ENCODE measurements at regions not wholly inside any gene's neighbourhood (a gene's known extent, or its start where the extent isn't known, plus 50 kb on each side); places are given as distances from the start of the nearest gene placed in this dataset.

GRCh38 chr11:127803755-127804154, 783.6 kb downstream of the ETS1 start:
- H3K9me3 Mint-ChIP-seq (ENCODE audit: unreplicated experiment): no peaks in the 10 kb centered on the region
- no peak for DNase-seq (ENCODE audit: extremely low spot score, unreplicated experiment)
- no peak overlapping the region for H3K27ac Mint-ChIP-seq (ENCODE audit: unreplicated experiment)
- H3K27me3 Mint-ChIP-seq (ENCODE audit: unreplicated experiment): peaks cover 11% of the 10 kb centered on the region
- no peak for TF ChIP-seq CTCF (IDR thresholded peaks at IDR 0.05)
- no peaks in the 10 kb centered on the region for H3K36me3 Mint-ChIP-seq (ENCODE audit: unreplicated experiment)
- no peaks in the 10 kb centered on the region for H3K4me1 Mint-ChIP-seq (ENCODE audit: unreplicated experiment)
- H3K4me3 Mint-ChIP-seq (ENCODE audit: unreplicated experiment): no peak overlapping the region

GRCh38 chr11:127800989-127801688, 786.2 kb downstream of the ETS1 start:
- Mint-ChIP-seq H3K4me3 (ENCODE audit: unreplicated experiment) (no peak overlapping the region), H3K27ac (ENCODE audit: unreplicated experiment) (no peak overlapping the region), H3K4me1 (ENCODE audit: unreplicated experiment) (no peaks in the 10 kb centered on the region)

GRCh38 chr11:127795326-127795725, 792.0 kb downstream of the ETS1 start:
- peaks cover 5% of the 10 kb centered on the region for H3K27me3 Mint-ChIP-seq (ENCODE audit: unreplicated experiment)
- H3K27ac Mint-ChIP-seq (ENCODE audit: unreplicated experiment): no peak overlapping the region
- no peak for TF ChIP-seq CTCF (IDR thresholded peaks at IDR 0.05)
- no peak for DNase-seq (ENCODE audit: extremely low spot score, unreplicated experiment)
- H3K4me1 Mint-ChIP-seq (ENCODE audit: unreplicated experiment): no peaks in the 10 kb centered on the region
- H3K36me3 Mint-ChIP-seq (ENCODE audit: unreplicated experiment): no peaks in the 10 kb centered on the region
- no peak overlapping the region for H3K4me3 Mint-ChIP-seq (ENCODE audit: unreplicated experiment)
- no peaks in the 10 kb centered on the region for H3K9me3 Mint-ChIP-seq (ENCODE audit: unreplicated experiment)

More at GRCh38 chr11:127800989-127801688, 786.2 kb downstream of the ETS1 start:
- TF ChIP-seq CTCF (IDR thresholded peaks at IDR 0.05): no peak
- H3K36me3 Mint-ChIP-seq (ENCODE audit: unreplicated experiment): no peaks in the 10 kb centered on the region
- DNase-seq (ENCODE audit: extremely low spot score, unreplicated experiment): no peak
- H3K27me3 Mint-ChIP-seq (ENCODE audit: unreplicated experiment): peaks cover 11% of the 10 kb centered on the region
- H3K9me3 Mint-ChIP-seq (ENCODE audit: unreplicated experiment): no peaks in the 10 kb centered on the region

- Mint-ChIP-seq H3K27me3 (ENCODE audit: unreplicated experiment) (peaks cover 13% of the 10 kb centered on the region), H3K4me3 (ENCODE audit: unreplicated experiment) (no peak overlapping the region), H3K36me3 (ENCODE audit: unreplicated experiment) (no peaks in the 10 kb centered on the region), H3K9me3 (ENCODE audit: unreplicated experiment) (no peaks in the 10 kb centered on the region), H3K4me1 (ENCODE audit: unreplicated experiment) (no peaks in the 10 kb centered on the region), H3K27ac (ENCODE audit: unreplicated experiment) (no peak overlapping the region)
- DNase-seq (ENCODE audit: extremely low spot score, unreplicated experiment): no peak
- no peak for TF ChIP-seq CTCF (IDR thresholded peaks at IDR 0.05)
Observed at GRCh38 chr11:127791844-127792243, 791.3 kb upstream of the KIRREL3 start.

- DNase-seq (ENCODE audit: extremely low spot score, unreplicated experiment): no peak
- H3K27ac Mint-ChIP-seq (ENCODE audit: unreplicated experiment): no peak overlapping the region
- no peaks in the 10 kb centered on the region for H3K36me3 Mint-ChIP-seq (ENCODE audit: unreplicated experiment)
- H3K27me3 Mint-ChIP-seq (ENCODE audit: unreplicated experiment): peaks cover 20% of the 10 kb centered on the region
- no peaks in the 10 kb centered on the region for H3K9me3 Mint-ChIP-seq (ENCODE audit: unreplicated experiment)
- no peaks in the 10 kb centered on the region for H3K4me1 Mint-ChIP-seq (ENCODE audit: unreplicated experiment)
- H3K4me3 Mint-ChIP-seq (ENCODE audit: unreplicated experiment): no peak overlapping the region
- no peak for TF ChIP-seq CTCF (IDR thresholded peaks at IDR 0.05)
Observed at GRCh38 chr11:127790592-127790991, 790.0 kb upstream of the KIRREL3 start.

Data from osteocyte (in vitro differentiated cells).